NB4 (cell line): ENCODE measurements at regions not wholly inside any gene's neighbourhood (a gene's known extent, or its start where the extent isn't known, plus 50 kb on each side); places are given as distances from the start of the nearest gene placed in this dataset.

ENCODE experiments used
- CTCF ChIP-seq: IDR thresholded peaks from one replicate; pipeline ENCODE4 v1.5.1; 2012; ENCODE audit warnings: low read depth, low read length
- MAX ChIP-seq: IDR thresholded peaks from 2 replicates; pipeline ENCODE4 v1.6.1; 2011; ENCODE audit warnings: low read depth, low read length
- POLR2A ChIP-seq: IDR thresholded peaks from 2 replicates; pipeline ENCODE4 v1.6.1; 2011; ENCODE audit warnings: mild to moderate bottlenecking; ENCODE audit not compliant: insufficient read length; ENCODE audit errors: extremely low read depth

- TF ChIP-seq CTCF (no peak), MAX (no peak), POLR2A (no peak)
These were observed 59.1 kb downstream of the ELAPOR2 start for GRCh38 chr7:87000344-87000743.
